DND-41 (cell line): ENCODE measurements at regions not wholly inside any gene's neighbourhood (a gene's known extent, or its start where the extent isn't known, plus 50 kb on each side); places are given as distances from the start of the nearest gene placed in this dataset.

Source experiments
- CTCF ChIP-seq: IDR thresholded peaks from 2 replicates; pipeline ENCODE4 v1.5.1; 2012; ENCODE audit warnings: borderline replicate concordance, low read length, moderate library complexity, mild to moderate bottlenecking; ENCODE audit not compliant: poor library complexity, severe bottlenecking; ENCODE audit errors: extremely low read depth
- EZH2 ChIP-seq: IDR thresholded peaks from 3 replicates; pipeline ENCODE4 v1.6.1; 2012; ENCODE audit warnings: borderline replicate concordance, low read depth, mild to moderate bottlenecking, moderate library complexity, low read length, inconsistent platforms; ENCODE audit not compliant: severe bottlenecking

GRCh38 chr11:34798985-34799384 lies 117.2 kb downstream of the APIP start:
- TF ChIP-seq CTCF (no peak), EZH2 (no peak)
